ENCODE measurements at regions not wholly inside any gene's neighbourhood (a gene's known extent, or its start where the extent isn't known, plus 50 kb on each side); places are given as distances from the start of the nearest gene placed in this dataset.

- TF ChIP-seq POLR2A (IDR thresholded peaks at IDR 0.05): no peak
- TF ChIP-seq, protein P1, sequence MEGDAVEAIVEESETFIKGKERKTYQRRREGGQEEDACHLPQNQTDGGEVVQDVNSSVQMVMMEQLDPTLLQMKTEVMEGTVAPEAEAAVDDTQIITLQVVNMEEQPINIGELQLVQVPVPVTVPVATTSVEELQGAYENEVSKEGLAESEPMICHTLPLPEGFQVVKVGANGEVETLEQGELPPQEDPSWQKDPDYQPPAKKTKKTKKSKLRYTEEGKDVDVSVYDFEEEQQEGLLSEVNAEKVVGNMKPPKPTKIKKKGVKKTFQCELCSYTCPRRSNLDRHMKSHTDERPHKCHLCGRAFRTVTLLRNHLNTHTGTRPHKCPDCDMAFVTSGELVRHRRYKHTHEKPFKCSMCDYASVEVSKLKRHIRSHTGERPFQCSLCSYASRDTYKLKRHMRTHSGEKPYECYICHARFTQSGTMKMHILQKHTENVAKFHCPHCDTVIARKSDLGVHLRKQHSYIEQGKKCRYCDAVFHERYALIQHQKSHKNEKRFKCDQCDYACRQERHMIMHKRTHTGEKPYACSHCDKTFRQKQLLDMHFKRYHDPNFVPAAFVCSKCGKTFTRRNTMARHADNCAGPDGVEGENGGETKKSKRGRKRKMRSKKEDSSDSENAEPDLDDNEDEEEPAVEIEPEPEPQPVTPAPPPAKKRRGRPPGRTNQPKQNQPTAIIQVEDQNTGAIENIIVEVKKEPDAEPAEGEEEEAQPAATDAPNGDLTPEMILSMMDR (IDR thresholded peaks at IDR 0.05): no peak
- DNase-seq (ENCODE audit: low spot score in 2 of 2): no peak
- 86 to 94% methylated on average over 10 of the region's 10 CpGs for WGBS, 2 donors
- no peak overlapping the region for H3K4me3 ChIP-seq (ENCODE audit: low read depth, poor library complexity, severe bottlenecking)
- intact Hi-C loops (cut with DNase I; ENCODE audit: low total_unique reads): no loop called here
Observed at GRCh38 chr5:170441393-170441784, 52.2 kb upstream of the KCNMB1 start.

GRCh38 chr5:170440771-170441392 lies 51.7 kb upstream of the KCNMB1 start:
- no peak overlapping the region for H3K4me3 ChIP-seq (ENCODE audit: low read depth, poor library complexity, severe bottlenecking)
- no peak for DNase-seq (ENCODE audit: low spot score in 2 of 2)
- intact Hi-C loops (cut with DNase I; ENCODE audit: low total_unique reads): no loop called here
- WGBS, 2 donors: 76 to 83% methylated on average over 9 of the region's 9 CpGs
- TF ChIP-seq, protein P1 (IDR thresholded peaks at IDR 0.05): no peak
- TF ChIP-seq POLR2A (IDR thresholded peaks at IDR 0.05): no peak

- intact Hi-C loops (cut with DNase I; ENCODE audit: low total_unique reads): loop anchor here (5.0 kb wide), 1 partner anchor 197 kb away; no protein-coding TSS in a partner anchor
- H3K4me3 ChIP-seq (ENCODE audit: low read depth, poor library complexity, severe bottlenecking): no peak overlapping the region
- no peak for TF ChIP-seq POLR2A (IDR thresholded peaks at IDR 0.05)
- TF ChIP-seq, protein P1 (IDR thresholded peaks at IDR 0.05): no peak
- peak in 1 of 2 donors; percentile 9 for DNase-seq (ENCODE audit: low spot score in 2 of 2)
- 91 to 94% methylated on average over 8 of the region's 8 CpGs for WGBS, 2 donors
Observed at GRCh38 chr5:170439944-170440269, 50.7 kb upstream of the KCNMB1 start.

DNA sequence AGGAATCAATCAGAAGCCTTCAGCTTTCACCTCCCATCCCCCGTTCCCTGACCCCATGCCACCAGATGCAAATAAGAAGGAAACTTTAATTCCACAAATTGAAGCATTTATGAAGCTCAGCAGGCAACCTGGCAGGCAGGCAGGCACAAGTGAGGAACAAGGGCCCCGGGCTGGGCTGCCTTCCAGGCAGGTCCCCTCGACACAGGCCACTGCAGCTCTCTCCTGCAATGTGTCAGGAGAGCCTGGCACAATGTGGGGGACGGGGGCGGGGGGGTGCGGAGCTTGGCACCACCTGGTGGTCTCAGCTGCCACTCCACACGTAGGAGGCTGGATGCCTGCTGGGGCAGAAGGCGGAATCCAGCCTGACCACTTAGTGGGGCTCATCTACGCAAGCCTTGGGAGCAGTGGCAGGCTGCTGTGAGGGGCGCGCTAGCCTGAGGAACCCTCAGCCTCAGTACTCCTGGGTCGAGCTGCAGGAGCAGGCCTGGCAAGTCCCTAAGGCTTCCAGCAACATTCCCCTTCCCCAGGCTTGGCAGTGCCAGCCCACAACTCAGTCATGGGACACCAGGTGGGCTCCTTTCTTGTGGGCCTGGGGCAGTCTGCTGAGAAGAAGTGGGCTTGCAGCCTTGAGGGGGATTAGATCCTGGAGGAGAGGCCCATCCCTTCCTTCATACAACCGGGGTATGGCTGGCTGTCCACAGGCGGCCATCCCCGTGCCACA lies 50.2 kb upstream of the KCNMB1 start:
- H3K4me3 ChIP-seq (ENCODE audit: low read depth, poor library complexity, severe bottlenecking): no peak overlapping the region
- WGBS, 2 donors: 85 to 87% methylated on average over 14 to 15 of the region's 15 CpGs
- intact Hi-C loops (cut with DNase I; ENCODE audit: low total_unique reads): loop anchor here (5.0 kb wide), 1 partner anchor 198 kb away; no protein-coding TSS in a partner anchor
- TF ChIP-seq POLR2A (IDR thresholded peaks at IDR 0.05): no peak
- TF ChIP-seq, protein P1 (IDR thresholded peaks at IDR 0.05): no peak
- peak in 1 of 2 donors; percentile 6 for DNase-seq (ENCODE audit: low spot score in 2 of 2)

Measured in lower leg skin (tissue), 4 donors.